Left ventricle myocardium inferior (tissue), 1 donor: ENCODE measurements at regions not wholly inside any gene's neighbourhood (a gene's known extent, or its start where the extent isn't known, plus 50 kb on each side); places are given as distances from the start of the nearest gene placed in this dataset.

Source experiments
- DNase-seq: peaks from one replicate; pipeline ENCODE4 v3.0.0-alpha.2; 2020
- H3K27ac ChIP-seq: fragments of 200-600 bp; replicated peaks from 2 replicates; pipeline ENCODE4 v1.8.0; 2021
- H3K27me3 ChIP-seq: fragments of 200-600 bp; 2 replicates; pipeline ENCODE4 v1.8.0; 2021; ENCODE audit warnings: low read depth
- H3K36me3 ChIP-seq: fragments of 200-600 bp; 2 replicates; pipeline ENCODE4 v1.8.0; 2021
- H3K4me1 ChIP-seq: fragments of 200-600 bp; 2 replicates; pipeline ENCODE4 v1.8.0; 2021
- H3K4me3 ChIP-seq: fragments of 200-600 bp; 2 replicates; pipeline ENCODE4 v1.8.0; 2021; ENCODE audit warnings: mild to moderate bottlenecking, moderate library complexity
- H3K9me3 ChIP-seq: fragments of 200-600 bp; replicated peaks from 2 replicates; pipeline ENCODE4 v1.8.0; 2021
- intact Hi-C: fragments of 100-400 bp; cut with micrococcal nuclease; formaldehyde crosslinking; loops from one replicate; pipeline ENCODE4 v1.11.0; 2022
- TF ChIP-seq, protein P1 (sequence below): fragments of 200-600 bp; IDR thresholded peaks from 2 replicates; pipeline ENCODE4 v1.8.0; 2021; ENCODE audit warnings: antibody characterized with exemption, mild to moderate bottlenecking, borderline replicate concordance
- donor health status: DM: no; HTN: yes; CAD: no; lungs with severe emphysema.

DNA sequence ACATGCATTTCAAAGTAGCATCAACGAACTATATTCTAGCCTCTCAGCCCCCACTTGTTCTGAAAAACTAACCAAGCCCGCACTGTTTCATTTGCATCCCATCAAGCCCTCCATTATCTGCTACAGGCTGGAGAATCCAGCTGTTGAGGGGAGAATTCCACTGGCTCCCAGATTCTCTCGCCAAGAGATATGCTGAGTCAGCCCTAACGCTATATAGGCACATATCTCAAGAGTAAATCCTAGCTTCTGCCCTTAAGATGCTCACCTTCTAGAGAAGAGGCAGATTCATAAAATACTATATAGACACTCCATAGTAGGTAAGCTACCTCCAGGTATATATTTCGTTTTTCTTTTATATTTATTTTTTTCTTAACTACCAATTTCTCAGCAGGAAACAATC, 266.4 kb upstream of the TARS1 start:
- peaks cover 19% of the 10 kb centered on the region for H3K9me3 ChIP-seq
- H3K27me3 ChIP-seq = no peaks in the 10 kb centered on the region
- H3K4me1 ChIP-seq = no peaks in the 10 kb centered on the region
- no peak overlapping the region for H3K4me3 ChIP-seq
- no peaks in the 10 kb centered on the region for H3K36me3 ChIP-seq
- intact Hi-C loops = no loop called here
- TF ChIP-seq, protein P1, sequence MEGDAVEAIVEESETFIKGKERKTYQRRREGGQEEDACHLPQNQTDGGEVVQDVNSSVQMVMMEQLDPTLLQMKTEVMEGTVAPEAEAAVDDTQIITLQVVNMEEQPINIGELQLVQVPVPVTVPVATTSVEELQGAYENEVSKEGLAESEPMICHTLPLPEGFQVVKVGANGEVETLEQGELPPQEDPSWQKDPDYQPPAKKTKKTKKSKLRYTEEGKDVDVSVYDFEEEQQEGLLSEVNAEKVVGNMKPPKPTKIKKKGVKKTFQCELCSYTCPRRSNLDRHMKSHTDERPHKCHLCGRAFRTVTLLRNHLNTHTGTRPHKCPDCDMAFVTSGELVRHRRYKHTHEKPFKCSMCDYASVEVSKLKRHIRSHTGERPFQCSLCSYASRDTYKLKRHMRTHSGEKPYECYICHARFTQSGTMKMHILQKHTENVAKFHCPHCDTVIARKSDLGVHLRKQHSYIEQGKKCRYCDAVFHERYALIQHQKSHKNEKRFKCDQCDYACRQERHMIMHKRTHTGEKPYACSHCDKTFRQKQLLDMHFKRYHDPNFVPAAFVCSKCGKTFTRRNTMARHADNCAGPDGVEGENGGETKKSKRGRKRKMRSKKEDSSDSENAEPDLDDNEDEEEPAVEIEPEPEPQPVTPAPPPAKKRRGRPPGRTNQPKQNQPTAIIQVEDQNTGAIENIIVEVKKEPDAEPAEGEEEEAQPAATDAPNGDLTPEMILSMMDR = no peak
- DNase-seq = no peak
- H3K27ac ChIP-seq = no peak overlapping the region

DNA sequence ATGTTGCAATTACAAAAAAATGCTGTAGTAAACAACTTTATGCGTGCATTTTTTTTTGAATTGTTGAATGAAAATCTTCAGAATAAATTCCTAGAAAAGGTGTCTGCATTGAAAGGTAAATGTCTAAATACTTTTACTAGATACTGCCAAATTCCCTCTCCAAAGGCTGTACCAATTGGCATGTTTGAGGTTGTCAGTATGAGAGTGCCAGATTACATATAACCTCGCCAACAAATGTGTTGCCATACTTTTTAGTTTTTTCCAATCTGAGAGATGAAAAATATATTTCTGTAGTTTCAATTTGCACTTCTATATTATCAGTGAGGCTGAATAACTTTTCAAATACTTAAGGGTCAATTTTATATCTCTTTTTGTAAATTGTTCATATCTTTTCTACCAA, 261.5 kb upstream of the TARS1 start:
- H3K27ac ChIP-seq = no peak overlapping the region
- no peaks in the 10 kb centered on the region for H3K27me3 ChIP-seq
- H3K4me1 ChIP-seq = no peaks in the 10 kb centered on the region
- no peaks in the 10 kb centered on the region for H3K9me3 ChIP-seq
- no peaks in the 10 kb centered on the region for H3K36me3 ChIP-seq
- TF ChIP-seq, protein P1 = no peak
- DNase-seq = no peak
- intact Hi-C loops = no loop called here
- H3K4me3 ChIP-seq = no peak overlapping the region

DNA sequence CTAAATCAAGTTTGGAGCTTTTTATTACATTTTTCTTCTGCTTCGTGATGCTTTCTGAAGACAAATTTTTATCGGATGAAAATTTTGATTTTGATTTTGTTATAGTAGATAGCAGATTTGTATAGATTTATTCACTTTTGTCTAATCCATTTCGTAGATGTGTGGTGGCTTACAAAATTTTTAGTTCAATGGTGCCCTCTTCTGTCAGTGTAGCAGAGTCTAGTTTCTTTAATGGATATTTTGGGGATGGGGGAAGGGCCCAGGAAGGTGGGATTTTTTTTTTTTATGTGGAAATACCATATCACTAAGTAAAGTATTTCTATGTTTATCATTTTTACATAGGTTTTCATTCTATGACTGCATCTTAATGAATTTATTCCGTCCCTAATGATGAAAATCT, 259.9 kb upstream of the TARS1 start:
- TF ChIP-seq, protein P1 = peak; percentile 56
- no peaks in the 10 kb centered on the region for H3K27me3 ChIP-seq
- no peak overlapping the region for H3K27ac ChIP-seq
- DNase-seq = no peak
- H3K9me3 ChIP-seq = no peaks in the 10 kb centered on the region
- no peaks in the 10 kb centered on the region for H3K36me3 ChIP-seq
- intact Hi-C loops = loop anchor here (5.0 kb wide), 1 partner anchor 474 kb away; no protein-coding TSS in a partner anchor
- H3K4me3 ChIP-seq = no peak overlapping the region
- no peaks in the 10 kb centered on the region for H3K4me1 ChIP-seq

DNA sequence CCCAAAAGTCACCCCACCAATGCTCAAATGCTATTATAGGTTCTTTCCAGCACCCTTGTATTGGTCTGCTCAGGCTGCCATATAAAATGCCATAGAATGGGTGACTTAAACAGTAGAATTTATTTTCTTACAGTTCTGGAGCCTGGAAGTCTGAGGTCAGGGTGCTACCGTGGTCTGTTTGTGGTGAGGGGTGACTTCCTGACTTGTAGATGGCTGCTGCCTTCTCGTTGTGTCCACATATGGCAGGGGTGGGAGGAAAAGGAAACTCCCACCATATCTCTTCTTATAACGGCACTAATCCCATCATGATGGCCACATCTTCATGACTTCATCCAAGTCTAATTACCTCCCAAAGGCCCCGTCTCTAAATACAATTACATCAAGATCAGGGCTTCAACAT, 257.8 kb upstream of the TARS1 start:
- no peak for DNase-seq
- no peak overlapping the region for H3K4me3 ChIP-seq
- intact Hi-C loops = loop anchor here (5.0 kb wide), 1 partner anchor 476 kb away; no protein-coding TSS in a partner anchor
- TF ChIP-seq, protein P1 = no peak
- H3K27me3 ChIP-seq = no peaks in the 10 kb centered on the region
- no peak overlapping the region for H3K27ac ChIP-seq
- no peaks in the 10 kb centered on the region for H3K36me3 ChIP-seq
- H3K4me1 ChIP-seq = no peaks in the 10 kb centered on the region
- H3K9me3 ChIP-seq = peaks cover 4% of the 10 kb centered on the region

DNA sequence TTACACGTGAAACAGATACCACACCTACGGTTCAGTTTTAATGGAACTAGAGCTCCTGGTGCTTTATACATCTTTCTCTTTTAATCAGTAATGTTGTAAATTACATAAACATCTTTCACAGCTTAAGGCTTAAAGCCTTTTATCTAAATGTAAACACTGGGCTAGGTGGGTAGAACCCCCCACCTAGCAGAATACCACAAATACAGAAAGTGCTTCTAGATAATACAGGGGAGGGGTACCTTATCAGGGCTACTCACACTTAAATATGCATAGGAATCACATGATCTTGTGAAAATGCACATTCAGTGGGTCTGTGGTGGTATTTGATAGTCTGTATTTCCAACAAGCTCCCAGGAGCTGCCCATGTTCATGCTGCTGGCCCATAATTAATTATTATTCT, 256.4 kb upstream of the TARS1 start:
- no peak overlapping the region for H3K4me3 ChIP-seq
- TF ChIP-seq, protein P1 = no peak
- H3K9me3 ChIP-seq = peaks cover 18% of the 10 kb centered on the region
- no peaks in the 10 kb centered on the region for H3K4me1 ChIP-seq
- H3K36me3 ChIP-seq = no peaks in the 10 kb centered on the region
- DNase-seq = no peak
- intact Hi-C loops = loop anchor here (5.0 kb wide), 1 partner anchor 477 kb away; no protein-coding TSS in a partner anchor
- H3K27me3 ChIP-seq = no peaks in the 10 kb centered on the region
- H3K27ac ChIP-seq = no peak overlapping the region

DNA sequence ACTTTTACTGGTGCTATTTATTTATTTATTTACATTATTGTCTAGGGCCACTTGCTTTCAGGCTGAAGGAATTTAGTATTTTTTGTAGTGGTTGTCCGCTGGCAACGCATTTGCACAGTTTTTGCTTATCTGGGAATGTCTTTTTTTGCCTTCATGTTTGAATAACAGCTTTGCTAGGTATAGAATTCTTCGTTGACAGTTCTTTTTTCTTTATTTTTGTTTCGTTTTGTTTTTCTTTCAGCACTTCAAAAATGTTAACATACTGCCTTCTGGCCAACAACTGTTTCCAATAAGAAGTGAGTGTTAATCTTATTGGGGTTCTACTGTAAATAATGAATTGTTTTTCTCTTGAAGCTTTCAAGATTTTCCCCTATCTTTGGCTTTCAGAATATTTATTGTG, 252.7 kb upstream of the TARS1 start:
- intact Hi-C loops = no loop called here
- Histone ChIP-seq H3K4me1 (no peaks in the 10 kb centered on the region), H3K27ac (no peak overlapping the region), H3K4me3 (no peak overlapping the region), H3K36me3 (no peaks in the 10 kb centered on the region), H3K9me3 (peaks cover 20% of the 10 kb centered on the region), H3K27me3 (no peaks in the 10 kb centered on the region)
- TF ChIP-seq, protein P1 = no peak
- no peak for DNase-seq
